HG02610 (cell line): ENCODE measurements at regions not wholly inside any gene's neighbourhood (a gene's known extent, or its start where the extent isn't known, plus 50 kb on each side); places are given as distances from the start of the nearest gene placed in this dataset.

Experiments used
- ATAC-seq: cut with Tn5 transposase; IDR thresholded peaks from one replicate; pipeline ENCODE4 v1.9.1; 2021; ENCODE audit warnings: mild to moderate bottlenecking, moderate library complexity; ENCODE audit not compliant: unreplicated experiment

DNA sequence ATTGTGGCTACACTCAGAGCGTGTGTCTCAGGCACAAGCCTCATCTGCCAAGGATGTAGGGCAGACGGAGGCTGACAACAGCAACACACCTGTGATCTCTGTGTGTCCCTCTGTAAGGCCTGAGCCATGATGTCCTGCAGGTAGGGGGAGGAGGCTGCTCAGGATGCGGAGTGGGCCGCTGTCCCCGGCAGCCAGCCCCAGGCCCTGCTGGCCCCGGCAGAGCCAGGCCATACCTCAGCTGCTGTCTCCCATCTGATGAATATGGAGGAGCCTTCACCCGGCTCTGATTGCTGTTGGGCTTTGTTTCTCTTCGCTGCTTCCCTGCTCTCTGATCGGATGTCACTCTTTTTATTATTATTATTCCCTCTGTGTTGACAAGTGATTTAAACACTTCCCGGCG, 83.6 kb upstream of the NCAM1 start:
- ATAC-seq = no peak

DNA sequence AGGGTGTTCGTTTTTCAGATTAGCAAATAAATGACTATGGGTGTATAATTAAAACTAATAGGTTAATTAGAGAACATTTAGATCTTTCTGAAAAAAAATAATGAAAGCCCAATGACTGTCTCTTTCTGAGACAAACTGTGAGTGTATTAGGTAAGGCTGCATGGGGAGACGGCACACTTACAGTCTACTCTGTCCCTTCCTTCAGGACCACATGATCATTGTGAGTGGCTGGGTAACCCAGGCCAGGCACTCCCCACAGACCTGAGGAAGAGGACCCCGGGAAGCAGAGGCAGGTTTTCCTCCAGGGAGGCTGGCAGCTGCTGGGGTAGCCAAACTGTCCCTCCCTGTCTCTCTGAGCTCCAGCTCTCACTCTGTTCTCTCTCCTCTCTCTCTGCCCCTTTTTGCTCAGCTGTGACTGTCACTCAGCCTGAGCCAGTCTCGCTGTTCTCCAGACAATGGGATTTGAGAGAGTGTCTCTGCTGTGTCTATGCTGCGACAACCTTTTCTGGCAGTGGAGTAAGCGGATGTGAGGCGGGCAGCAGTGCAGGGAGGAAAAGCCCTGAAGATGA, 83.1 kb upstream of the NCAM1 start:
- no peak for ATAC-seq

DNA sequence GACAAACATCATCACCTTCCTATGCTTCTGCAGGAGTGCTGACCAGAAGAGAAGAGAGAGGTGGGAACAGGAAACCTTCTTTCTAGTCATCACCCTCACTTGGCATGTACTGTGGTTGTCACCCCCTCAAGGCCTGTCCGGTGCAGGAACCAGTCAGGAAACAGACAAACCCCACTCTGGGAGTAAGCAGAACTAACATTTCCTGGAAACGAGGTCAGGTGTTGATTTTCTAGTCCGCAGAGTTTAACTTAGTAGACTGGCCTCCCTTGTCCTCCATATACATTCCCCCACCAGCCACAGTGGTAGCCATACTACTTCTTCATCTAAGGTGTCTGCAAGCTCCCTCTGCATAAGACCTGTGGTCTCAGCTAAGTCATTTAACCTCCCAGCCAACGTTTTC, 80.7 kb upstream of the NCAM1 start:
- no peak for ATAC-seq

DNA sequence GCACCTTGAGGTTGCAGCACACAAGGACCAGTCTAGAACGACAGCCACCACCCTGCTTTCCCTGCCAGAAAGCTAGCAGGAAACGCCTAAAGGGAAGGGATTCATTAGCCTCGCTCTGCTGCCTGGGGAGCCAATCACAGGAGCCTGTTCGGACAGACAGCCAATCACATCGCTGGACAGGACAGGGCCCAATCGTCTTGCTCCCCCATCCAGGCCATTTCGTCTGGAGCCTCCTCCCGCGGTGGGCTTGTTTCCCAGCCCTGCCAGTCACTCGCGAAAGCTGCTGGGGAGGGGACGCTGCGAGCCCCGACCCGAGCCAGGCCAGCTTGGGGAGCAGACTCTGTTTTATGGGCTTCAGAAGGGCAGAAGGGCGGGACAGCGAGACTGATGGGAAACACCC, 79.8 kb upstream of the NCAM1 start:
- ATAC-seq = no peak

DNA sequence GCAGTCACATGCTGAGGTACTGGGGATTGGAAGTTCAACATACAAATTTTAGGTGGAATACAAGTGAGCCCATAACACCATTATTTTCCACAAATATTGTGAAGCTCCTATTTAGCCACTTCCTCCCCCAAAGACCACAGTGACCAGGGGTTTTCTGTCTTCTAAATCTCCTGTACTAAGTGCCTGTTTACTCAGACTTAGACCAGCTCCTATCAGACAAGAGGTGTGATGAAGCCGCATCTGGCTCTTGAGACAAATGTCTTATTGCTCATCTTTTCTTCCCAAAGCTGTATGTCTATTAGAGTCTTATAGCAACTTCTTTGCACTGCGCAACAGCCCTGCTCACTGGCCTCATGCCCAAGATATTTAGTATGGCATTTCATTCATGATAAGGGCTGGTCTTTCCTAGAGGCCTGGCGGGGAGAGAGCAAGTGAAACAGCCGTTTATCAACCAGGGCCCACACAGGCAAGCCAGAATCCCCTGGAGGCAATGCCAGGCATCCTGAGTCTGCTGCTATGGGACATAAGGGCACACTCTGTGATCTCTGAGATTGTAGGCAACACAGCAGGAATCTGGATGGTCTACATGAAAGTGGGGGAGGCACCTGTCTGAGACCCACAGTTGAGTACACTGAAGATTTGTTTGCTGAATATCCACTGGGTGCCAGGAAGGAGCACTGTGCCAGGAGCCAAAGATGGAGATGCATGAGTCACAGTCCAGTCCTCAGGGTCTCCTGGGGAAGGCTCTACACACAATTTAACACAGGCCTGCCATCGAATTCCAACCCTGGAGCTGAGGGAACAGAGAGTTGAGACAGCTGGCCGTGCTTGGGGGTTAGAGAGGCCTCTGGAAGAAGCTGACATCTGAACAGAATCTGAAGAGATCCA, 78.5 kb upstream of the NCAM1 start:
- ATAC-seq = no peak

DNA sequence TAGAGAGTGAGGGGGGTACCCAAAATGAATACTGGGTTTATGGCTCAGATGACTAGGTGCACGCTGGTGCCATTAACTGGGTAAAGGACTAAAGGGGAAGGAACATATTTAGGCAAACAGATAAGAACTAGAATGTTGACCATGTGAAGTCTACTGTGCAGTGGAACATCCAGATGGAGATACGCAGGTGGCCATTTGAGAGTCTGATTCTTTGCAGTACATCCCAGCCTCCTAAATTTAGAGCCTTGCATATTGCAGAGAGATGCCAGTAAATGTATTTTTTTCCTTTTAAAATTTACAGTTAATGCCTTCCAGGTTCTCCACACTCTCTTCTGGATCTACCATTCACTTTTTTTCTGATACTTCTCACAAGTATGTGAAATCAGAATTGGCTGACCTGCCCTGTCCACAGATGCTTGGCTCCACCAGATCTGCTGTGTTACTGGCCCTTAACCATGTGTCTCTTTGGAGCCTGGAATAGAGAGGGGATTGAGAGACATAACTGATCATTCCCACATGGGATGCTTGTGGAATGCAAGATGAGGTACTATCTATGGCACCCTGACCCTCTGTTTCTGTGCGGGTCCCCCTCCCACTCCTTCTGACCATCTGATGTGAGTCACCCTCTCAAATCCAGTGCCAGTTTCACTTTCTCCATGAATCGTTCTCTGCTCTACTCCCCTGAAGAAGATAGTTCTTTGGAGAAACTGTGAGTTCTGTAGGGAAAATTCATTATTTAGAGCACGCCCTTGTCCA, 77.0 kb upstream of the NCAM1 start:
- ATAC-seq = no peak

DNA sequence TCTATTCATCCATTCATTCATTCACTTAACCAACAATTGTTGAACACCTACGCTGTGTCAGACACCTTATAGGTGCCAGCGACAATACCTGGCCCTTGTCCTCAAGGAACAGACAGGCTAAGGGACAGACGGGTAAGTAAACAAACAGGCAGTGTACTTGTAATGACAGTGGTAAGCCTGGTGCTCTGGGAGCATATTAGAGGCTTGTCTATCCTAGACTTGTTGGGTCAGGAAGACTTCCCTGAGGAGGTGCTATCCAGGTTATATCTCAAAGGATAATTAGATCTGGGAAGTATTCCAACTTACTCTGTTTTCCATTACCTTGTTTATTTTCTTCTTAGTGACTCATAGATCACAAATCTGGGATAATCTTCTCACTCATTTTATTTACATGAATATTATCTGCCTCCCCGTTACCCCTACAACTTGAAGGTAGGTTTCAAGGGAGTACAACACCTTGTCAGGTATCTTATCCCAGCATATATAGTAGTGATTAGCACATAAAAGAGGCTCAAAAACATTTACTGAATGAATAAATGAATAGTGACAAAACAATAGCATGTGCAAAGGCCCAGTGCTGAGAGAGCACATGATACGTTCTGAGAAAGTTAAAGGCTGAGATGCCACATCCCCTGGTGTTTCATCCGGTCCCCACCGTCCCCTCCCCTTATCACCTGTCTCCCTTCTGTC, 75.3 kb upstream of the NCAM1 start:
- ATAC-seq = no peak

DNA sequence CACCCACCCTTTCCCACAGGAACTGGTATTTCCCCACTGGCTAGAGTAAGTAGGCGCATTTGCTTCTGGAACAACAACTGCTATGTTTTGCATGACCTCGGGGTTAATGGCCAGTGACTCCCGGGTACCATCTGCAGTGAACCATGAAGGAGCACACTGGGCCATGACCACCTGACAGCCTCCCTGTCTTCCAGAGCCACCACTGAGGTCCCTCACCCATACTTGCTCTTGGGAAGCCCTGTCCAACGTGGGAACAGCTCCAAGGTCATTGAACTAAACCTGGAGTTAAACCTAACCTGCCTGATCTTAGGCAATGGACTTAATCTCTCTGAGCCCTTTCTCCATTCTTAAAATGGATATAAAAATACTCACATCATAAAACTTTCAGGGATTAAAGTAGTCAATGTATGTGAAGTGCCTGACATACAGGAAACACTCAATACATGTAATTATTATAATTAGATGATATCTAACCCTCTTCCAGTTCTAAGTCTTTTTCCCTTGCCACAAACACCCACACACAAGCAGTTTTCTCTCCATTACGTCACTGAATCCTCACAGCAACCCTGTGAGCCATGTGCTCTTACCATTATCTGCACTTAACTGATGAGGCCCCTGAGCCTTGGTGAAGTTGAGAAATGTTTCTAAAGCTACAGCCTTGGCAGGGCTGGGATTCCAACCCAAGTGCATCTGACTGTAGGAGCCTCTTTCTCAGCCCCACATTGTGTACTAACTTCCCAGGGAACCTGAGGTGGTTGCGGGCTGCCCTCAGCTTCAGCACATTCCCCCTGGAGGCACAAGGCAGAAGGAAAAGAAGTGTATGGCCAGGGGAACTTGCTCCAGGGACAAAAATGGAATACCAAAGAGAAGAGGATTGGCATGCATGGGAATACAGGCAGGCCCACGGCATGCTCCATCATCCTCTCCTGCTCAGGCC, 74.5 kb upstream of the NCAM1 start:
- ATAC-seq = no peak

DNA sequence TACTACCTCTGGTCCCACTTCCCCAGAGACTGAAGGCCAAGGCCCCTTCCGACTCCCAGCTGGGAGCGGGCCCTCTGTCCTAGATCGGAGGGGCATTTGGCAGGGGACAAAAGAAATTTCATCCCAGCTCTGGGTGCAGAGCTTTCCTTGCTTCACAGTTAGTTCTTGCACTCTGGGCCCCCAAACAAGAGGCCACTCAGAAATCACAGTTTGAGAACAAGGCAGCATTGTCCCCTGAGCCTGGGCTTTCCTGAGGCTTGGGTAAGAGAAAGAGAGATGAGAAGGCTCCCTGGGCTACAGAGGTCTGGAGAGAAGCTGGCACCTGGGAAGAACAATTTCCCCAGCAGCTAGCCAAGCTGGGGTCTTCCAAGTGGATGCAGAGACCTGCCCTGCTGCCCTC, 71.8 kb upstream of the NCAM1 start:
- ATAC-seq = no peak

DNA sequence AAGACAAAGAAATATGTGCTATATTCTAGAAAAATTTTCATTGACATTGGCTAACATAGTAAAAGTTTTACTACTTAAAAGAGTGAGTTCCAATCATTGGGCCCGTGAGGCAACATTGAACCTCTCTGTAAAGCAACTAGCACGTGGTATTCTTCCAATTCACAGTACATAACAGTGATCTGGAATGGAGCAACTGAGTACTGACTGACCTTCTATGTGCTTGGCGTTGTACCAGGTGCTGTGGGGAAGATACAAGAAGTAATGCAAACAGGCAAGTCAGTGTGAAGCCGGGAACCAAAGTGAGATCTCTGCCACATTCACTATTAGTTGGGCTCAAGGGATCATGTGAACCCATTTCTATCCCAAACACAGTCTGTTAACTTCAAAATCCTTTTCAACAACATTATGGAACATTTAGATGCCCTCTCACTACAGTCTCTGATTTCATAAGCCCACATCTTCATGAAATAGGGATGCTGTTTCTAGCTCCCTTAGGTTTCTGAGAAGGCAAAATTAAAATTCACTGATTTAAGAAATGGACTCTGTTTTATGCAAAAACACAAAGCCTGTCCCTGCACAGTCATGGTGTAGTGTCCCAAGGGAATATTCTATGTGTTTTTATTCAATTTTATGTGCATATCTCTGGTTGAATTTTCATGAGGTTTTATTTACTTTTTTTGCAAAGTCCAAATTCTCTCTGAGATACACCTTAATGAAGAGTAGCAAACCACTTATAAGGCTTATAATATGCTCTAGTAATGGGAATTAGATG, 61.8 kb upstream of the NCAM1 start:
- ATAC-seq = no peak

DNA sequence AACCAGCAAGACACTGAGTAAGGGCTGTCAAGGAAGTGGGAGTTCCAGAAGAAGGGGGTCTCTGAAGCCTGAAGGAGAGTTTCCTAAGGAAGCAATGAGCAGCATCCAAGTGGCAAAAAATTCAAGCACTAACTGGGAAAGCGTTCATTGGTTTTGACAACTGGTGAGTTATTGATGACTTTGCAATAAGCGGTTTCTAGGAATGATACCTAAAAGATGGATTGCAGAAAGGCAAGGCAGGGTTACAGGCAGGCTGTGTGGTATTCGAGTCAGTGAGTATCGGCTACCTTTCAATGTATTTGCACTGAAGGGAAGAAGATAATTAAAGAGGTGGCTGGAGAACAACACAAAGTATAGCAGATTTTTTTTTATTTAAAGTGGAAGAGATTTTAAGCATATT, 59.3 kb upstream of the NCAM1 start:
- no peak for ATAC-seq

DNA sequence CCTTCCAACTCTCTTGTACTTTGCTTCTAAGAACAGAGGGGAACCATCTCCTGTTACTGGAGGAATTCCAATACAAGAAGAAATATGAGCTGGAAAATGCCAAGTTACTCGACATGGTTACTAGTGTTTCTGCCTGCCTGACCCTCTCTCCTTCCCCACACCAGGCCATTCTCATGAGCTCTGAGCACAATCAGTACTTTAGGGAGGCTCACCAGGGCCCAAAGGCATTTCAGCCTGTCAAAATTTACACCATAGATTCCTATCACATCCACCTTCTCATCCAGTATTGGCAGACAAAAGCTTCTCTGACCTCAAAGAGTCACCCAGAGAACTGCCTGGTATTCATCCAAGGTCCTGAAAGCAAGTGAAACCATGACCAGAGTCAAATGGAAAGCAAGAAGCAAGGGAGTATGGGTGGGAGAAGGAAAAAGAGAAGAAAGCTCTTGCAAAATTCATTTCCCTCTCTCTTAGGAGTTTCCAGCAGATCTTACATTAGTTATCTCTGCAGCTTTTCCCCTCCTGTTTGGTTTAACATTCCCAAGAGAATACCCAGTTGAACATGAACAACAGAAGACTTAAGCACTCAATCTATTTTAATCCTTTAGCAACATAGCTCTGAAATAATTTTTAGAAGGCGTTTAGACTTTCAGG, 58.7 kb upstream of the NCAM1 start:
- no peak for ATAC-seq

DNA sequence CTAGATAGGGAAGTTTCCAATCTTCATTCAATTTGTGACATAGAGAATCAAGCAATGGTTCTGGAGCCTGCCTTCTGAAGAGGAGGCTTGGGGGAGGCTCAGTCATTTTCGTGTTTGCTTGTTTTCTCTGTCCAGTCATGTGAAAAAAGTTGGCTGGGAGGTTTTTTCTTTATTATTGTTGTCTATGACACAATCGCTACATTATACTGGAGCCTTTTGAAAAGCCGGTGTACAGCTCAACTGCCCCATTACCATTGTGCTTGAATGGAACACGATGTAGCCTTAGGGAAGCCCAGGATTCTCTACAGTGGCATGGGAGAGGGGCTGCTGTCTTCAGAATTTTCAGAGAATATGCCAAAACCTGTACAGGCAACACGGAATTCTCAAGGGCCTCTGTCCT, 57.9 kb upstream of the NCAM1 start:
- ATAC-seq = no peak

DNA sequence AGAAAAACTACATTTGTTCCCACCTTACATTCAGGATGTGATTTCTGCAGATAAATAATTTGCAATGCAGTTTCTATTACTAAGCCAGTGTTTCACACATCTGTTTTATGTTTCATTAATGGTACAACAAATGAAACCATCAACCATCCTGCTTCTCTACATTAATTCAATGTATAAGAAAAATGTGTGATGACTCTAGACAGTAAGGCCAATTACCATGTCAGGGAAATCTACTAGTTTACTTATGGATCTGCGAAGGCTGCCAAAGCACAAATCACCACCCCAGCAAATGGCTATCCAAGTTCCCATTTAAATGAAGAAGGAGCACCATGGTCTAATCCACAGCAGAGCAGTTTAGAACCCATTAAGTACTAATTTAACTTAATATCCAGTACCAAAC, 50.1 kb upstream of the NCAM1 start:
- ATAC-seq = no peak
